ENCODE measurements at regions not wholly inside any gene's neighbourhood (a gene's known extent, or its start where the extent isn't known, plus 50 kb on each side); places are given as distances from the start of the nearest gene placed in this dataset.

DNA sequence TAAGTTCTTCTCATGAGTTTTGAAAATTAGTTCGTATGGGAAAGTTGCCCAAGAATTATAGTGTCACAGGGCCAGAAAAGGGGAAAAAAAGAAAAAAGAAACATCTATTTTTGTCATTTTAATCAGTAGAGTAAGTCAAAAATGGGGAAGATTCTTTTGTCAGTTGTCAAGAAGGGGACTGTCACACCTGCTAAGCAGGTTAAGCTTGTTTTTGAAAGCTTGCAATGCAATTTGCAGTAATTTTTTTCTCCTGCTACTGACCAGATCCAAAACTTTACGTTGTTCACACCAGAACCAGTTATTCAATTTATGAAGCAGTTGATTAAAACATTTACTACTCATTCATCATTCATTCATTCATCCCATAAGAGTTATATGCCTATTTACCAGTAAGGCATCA, 171.4 kb downstream of the SOX4 start:
- no peak for TF ChIP-seq CTCF (IDR thresholded peaks at IDR 0.05)
- TF ChIP-seq POLR2A (IDR thresholded peaks at IDR 0.05), result no peak

All from adrenal gland (tissue), 5 donors.